PFSK-1 (cell line): ENCODE measurements at regions not wholly inside any gene's neighbourhood (a gene's known extent, or its start where the extent isn't known, plus 50 kb on each side); places are given as distances from the start of the nearest gene placed in this dataset.

Source experiments
- POLR2AphosphoS5 ChIP-seq: IDR thresholded peaks from 2 replicates; pipeline ENCODE4 v1.6.1; 2012; ENCODE audit warnings: low read depth, mild to moderate bottlenecking, control low read depth, low read length, moderate library complexity
- SIN3A ChIP-seq: IDR thresholded peaks from 2 replicates; pipeline ENCODE4 v1.6.1; 2012; ENCODE audit warnings: mild to moderate bottlenecking, low read length, moderate library complexity, borderline replicate concordance; ENCODE audit not compliant: insufficient read depth
- TF ChIP-seq, protein P1 (sequence below), 2 experiments: IDR thresholded peaks; 2 replicates each; pipeline versions ENCODE4 v1.6.1 to v1.8.0; 2011 to 2012; ENCODE audit warnings: low read depth in 2 of 2, low read length in 2 of 2, control low read depth in 1 of 2, inconsistent platforms in 1 of 2, mild to moderate bottlenecking in 1 of 2, moderate library complexity in 1 of 2; ENCODE audit not compliant: insufficient read depth in 1 of 2

DNA sequence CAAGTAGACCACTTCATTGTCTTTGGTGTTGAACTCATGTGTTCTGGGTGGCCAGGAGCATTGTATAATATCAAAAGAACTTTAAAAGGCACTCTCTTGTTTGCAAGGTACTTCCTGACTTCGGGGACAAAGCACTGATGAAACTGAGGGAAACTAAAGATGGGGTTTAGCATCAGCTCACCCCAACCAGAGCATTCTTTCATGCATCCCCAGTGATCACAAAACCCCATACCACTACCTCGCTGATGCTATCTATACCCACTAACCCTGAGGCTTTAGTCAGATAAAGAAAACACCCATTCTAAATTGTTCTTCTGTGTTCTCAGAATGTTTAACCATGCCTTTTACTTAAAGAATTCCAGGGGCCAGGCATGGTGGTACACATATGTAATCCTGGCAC is 94.5 kb upstream of the DOCK9 start:
- TF ChIP-seq, protein P1, sequence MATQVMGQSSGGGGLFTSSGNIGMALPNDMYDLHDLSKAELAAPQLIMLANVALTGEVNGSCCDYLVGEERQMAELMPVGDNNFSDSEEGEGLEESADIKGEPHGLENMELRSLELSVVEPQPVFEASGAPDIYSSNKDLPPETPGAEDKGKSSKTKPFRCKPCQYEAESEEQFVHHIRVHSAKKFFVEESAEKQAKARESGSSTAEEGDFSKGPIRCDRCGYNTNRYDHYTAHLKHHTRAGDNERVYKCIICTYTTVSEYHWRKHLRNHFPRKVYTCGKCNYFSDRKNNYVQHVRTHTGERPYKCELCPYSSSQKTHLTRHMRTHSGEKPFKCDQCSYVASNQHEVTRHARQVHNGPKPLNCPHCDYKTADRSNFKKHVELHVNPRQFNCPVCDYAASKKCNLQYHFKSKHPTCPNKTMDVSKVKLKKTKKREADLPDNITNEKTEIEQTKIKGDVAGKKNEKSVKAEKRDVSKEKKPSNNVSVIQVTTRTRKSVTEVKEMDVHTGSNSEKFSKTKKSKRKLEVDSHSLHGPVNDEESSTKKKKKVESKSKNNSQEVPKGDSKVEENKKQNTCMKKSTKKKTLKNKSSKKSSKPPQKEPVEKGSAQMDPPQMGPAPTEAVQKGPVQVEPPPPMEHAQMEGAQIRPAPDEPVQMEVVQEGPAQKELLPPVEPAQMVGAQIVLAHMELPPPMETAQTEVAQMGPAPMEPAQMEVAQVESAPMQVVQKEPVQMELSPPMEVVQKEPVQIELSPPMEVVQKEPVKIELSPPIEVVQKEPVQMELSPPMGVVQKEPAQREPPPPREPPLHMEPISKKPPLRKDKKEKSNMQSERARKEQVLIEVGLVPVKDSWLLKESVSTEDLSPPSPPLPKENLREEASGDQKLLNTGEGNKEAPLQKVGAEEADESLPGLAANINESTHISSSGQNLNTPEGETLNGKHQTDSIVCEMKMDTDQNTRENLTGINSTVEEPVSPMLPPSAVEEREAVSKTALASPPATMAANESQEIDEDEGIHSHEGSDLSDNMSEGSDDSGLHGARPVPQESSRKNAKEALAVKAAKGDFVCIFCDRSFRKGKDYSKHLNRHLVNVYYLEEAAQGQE (IDR thresholded peaks at IDR 0.05; ENCODE audit: insufficient read depth in 1 of 2, low read depth in 2 of 2, low read length in 2 of 2): no peak
- TF ChIP-seq SIN3A (no peak), POLR2AphosphoS5 (no peak)
